ENCODE measurements at regions not wholly inside any gene's neighbourhood (a gene's known extent, or its start where the extent isn't known, plus 50 kb on each side); places are given as distances from the start of the nearest gene placed in this dataset.

DNA sequence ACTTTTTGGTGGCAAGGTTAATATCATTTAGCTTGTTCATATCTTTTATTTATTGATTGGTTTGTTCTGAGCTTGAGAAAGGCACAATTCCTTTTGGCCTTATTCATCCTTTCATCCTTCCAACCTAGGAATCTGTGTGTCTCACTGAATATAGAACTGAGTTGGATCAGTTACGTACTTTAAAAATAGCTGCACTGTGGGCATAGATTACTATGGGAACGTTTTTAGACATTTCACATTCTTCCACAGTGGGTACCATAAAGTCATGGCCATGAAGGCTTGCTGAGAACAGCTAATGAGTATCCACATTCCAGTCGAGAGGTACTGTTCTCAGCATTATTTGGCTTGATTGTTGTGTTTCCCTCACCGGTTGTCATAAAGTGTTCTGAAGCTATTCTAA is 217.0 kb upstream of the DKK2 start:
- Histone ChIP-seq H3K4me1 (no peaks in the 10 kb centered on the region), H3K27me3 (no peaks in the 10 kb centered on the region), H3K9me3 (no peaks in the 10 kb centered on the region), H3K4me3 (no peak overlapping the region), H3K36me3 (no peaks in the 10 kb centered on the region), H3K27ac (no peak overlapping the region)
- 52 to 60% methylated on average over 4 of the region's 4 CpGs for WGBS, 2 donors
- no peak for DNase-seq (ENCODE audit: low spot score in 2 of 2)
- TF ChIP-seq, protein P1, sequence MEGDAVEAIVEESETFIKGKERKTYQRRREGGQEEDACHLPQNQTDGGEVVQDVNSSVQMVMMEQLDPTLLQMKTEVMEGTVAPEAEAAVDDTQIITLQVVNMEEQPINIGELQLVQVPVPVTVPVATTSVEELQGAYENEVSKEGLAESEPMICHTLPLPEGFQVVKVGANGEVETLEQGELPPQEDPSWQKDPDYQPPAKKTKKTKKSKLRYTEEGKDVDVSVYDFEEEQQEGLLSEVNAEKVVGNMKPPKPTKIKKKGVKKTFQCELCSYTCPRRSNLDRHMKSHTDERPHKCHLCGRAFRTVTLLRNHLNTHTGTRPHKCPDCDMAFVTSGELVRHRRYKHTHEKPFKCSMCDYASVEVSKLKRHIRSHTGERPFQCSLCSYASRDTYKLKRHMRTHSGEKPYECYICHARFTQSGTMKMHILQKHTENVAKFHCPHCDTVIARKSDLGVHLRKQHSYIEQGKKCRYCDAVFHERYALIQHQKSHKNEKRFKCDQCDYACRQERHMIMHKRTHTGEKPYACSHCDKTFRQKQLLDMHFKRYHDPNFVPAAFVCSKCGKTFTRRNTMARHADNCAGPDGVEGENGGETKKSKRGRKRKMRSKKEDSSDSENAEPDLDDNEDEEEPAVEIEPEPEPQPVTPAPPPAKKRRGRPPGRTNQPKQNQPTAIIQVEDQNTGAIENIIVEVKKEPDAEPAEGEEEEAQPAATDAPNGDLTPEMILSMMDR (IDR thresholded peaks at IDR 0.05): no peak
- TF ChIP-seq POLR2A (IDR thresholded peaks at IDR 0.05): no peak
- no peak for TF ChIP-seq EP300 (IDR thresholded peaks at IDR 0.05)

DNA sequence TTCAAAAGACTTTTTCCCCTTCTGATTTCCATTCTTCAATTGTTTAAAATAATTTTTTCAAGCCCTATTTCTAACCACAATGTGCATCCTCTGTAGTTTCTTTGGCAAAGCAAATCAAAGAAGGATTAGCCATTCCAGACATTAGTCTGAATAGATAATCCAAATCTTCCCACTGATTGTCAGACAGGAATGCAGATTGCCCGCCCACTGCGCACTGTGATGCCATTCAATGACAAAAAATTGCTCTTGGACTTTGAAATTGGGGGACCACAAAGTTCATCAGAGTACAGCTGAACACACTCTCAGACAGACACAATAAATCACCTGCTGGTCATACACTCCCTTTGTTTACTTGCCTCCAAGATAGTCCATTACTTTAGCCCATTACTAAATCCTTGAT is 216.5 kb upstream of the DKK2 start:
- DNase-seq (ENCODE audit: low spot score in 2 of 2): no peak
- Histone ChIP-seq H3K27ac (no peak overlapping the region), H3K9me3 (no peaks in the 10 kb centered on the region), H3K4me3 (no peak overlapping the region), H3K4me1 (no peaks in the 10 kb centered on the region), H3K36me3 (no peaks in the 10 kb centered on the region), H3K27me3 (no peaks in the 10 kb centered on the region)
- WGBS, 2 donors: 72 to 90% methylated on average over 2 of the region's 2 CpGs
- TF ChIP-seq, protein P1 (IDR thresholded peaks at IDR 0.05): no peak
- TF ChIP-seq EP300 (IDR thresholded peaks at IDR 0.05): no peak
- TF ChIP-seq POLR2A (IDR thresholded peaks at IDR 0.05): no peak

DNA sequence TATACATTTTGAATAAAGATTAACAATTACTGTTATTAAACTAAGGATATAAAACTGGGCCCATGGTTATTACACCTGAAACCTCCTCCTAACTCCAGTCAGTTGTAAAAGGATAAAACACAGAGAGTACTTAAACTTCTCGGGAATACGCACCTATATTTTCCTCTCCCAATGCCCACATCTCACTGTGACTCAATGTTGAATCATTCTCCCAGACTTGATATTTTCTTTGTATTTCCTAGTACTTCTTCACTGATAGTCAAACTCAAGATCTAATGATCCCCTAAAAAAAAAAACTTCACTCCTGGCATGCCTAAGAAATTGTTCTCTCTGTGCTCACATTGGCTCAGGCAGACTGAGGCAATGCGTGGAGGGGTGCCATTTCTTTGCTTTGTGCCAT is 212.5 kb upstream of the DKK2 start:
- DNase-seq (ENCODE audit: low spot score in 2 of 2): no peak
- H3K4me1 ChIP-seq: no peaks in the 10 kb centered on the region
- H3K9me3 ChIP-seq: no peaks in the 10 kb centered on the region
- 66 to 67% methylated on average over 3 of the region's 3 CpGs for WGBS, 2 donors
- no peak for TF ChIP-seq EP300 (IDR thresholded peaks at IDR 0.05)
- TF ChIP-seq POLR2A (IDR thresholded peaks at IDR 0.05): no peak
- TF ChIP-seq, protein P1 (IDR thresholded peaks at IDR 0.05): no peak
- no peak overlapping the region for H3K4me3 ChIP-seq
- no peak overlapping the region for H3K27ac ChIP-seq
- H3K36me3 ChIP-seq: no peaks in the 10 kb centered on the region
- no peaks in the 10 kb centered on the region for H3K27me3 ChIP-seq

DNA sequence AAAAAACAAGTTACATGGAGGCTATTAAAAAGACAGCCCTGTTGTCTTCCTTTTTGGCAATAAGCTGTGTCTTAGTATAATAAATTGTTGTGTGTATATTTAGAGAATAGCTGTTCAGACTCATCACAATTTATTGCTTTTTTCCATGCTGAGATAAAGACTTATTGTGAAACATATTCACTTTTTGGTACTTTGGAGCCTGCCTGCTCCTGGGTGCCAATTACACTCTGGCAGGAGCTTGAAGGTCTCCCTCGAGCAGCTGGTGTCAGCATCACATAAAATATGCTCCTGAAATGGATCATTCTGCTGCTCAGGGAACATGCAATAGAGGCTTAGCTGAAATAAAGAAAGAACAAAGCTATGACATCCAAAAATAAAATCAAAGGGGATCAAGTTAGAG is 211.6 kb upstream of the DKK2 start:
- no peak for DNase-seq (ENCODE audit: low spot score in 2 of 2)
- 13 to 35% methylated on average over 1 of the region's 1 CpG for WGBS, 2 donors
- no peaks in the 10 kb centered on the region for H3K9me3 ChIP-seq
- TF ChIP-seq EP300 (IDR thresholded peaks at IDR 0.05) (no peak), POLR2A (IDR thresholded peaks at IDR 0.05) (no peak)
- TF ChIP-seq, protein P1 (IDR thresholded peaks at IDR 0.05): no peak
- H3K27me3 ChIP-seq: no peaks in the 10 kb centered on the region
- no peak overlapping the region for H3K27ac ChIP-seq
- no peak overlapping the region for H3K4me3 ChIP-seq
- H3K4me1 ChIP-seq: no peaks in the 10 kb centered on the region
- no peaks in the 10 kb centered on the region for H3K36me3 ChIP-seq

DNA sequence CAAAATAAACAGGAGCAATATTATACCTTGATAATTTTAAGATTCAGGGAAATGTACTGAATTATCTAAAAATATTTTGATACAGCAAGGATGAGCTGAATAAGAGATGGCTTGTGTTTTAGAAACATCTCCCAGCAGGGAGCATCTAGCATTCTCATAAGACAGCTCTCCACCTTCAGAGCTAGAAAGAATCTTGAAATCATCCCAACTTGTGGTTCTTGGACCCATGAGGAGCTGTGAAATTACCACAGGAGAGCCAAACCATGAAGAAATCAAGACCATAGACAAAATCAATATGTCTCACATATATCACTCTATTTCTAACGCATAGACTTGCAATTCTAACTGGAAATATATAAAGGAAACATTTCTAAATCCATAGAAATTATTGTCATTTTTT is 210.6 kb upstream of the DKK2 start:
- Histone ChIP-seq H3K36me3 (no peaks in the 10 kb centered on the region), H3K4me3 (no peak overlapping the region), H3K4me1 (no peaks in the 10 kb centered on the region), H3K9me3 (no peaks in the 10 kb centered on the region), H3K27me3 (no peaks in the 10 kb centered on the region), H3K27ac (no peak overlapping the region)
- no peak for DNase-seq (ENCODE audit: low spot score in 2 of 2)
- WGBS, 2 donors: 93 to 95% methylated on average over 1 of the region's 1 CpG
- no peak for TF ChIP-seq EP300 (IDR thresholded peaks at IDR 0.05)
- TF ChIP-seq POLR2A (IDR thresholded peaks at IDR 0.05): no peak
- TF ChIP-seq, protein P1 (IDR thresholded peaks at IDR 0.05): no peak
